SK-N-SH treated with all-trans-retinoic acid at 6 μM for 48 hours (cell line): ENCODE measurements at regions not wholly inside any gene's neighbourhood (a gene's known extent, or its start where the extent isn't known, plus 50 kb on each side); places are given as distances from the start of the nearest gene placed in this dataset.

ENCODE experiments used
- ATAC-seq: fragments of 200-7000 bp; cut with Tn5 transposase; 3 replicates; pipeline ENCODE4 v1.9.1; 2020; ENCODE audit warnings: mild to moderate bottlenecking, moderate library complexity
- ARNTL ChIP-seq: fragments of 450-650 bp; formaldehyde crosslinking; IDR thresholded peaks from 2 replicates; pipeline ENCODE4 v1.5.0; 2020; ENCODE audit warnings: low read depth, mild to moderate bottlenecking, moderate library complexity, borderline replicate concordance
- BACH2 ChIP-seq: fragments of 250-450 bp; sonication (Bioruptor Pico); IDR thresholded peaks from 2 replicates; pipeline ENCODE4 v1.9.0; 2021; ENCODE audit warnings: mild to moderate bottlenecking, borderline replicate concordance
- CREB5 ChIP-seq: fragments of 250-450 bp; sonication (Bioruptor Pico); IDR thresholded peaks from 2 replicates; pipeline ENCODE4 v1.5.1; 2020; ENCODE audit warnings: low read depth, mild to moderate bottlenecking, moderate library complexity
- CSDC2 ChIP-seq: fragments of 250-450 bp; sonication (Bioruptor Pico); IDR thresholded peaks from 2 replicates; pipeline ENCODE4 v1.5.0; 2020; ENCODE audit warnings: mild to moderate bottlenecking, moderate library complexity
- CSRNP3 ChIP-seq: fragments of 250-450 bp; sonication (Bioruptor Pico); IDR thresholded peaks from 2 replicates; pipeline ENCODE4 v1.5.1; 2021; ENCODE audit warnings: mild to moderate bottlenecking, moderate library complexity
- ESRRG ChIP-seq: fragments of 250-450 bp; sonication (Bioruptor Pico); IDR thresholded peaks from 2 replicates; pipeline ENCODE4 v1.6.1; 2021; ENCODE audit warnings: mild to moderate bottlenecking
- GLIS3 ChIP-seq: fragments of 250-450 bp; sonication (Bioruptor Pico); IDR thresholded peaks from 2 replicates; pipeline ENCODE4 v1.5.0; 2020; ENCODE audit warnings: mild to moderate bottlenecking, moderate library complexity
- ISL1 ChIP-seq: fragments of 250-450 bp; sonication (Bioruptor Pico); IDR thresholded peaks from 2 replicates; pipeline ENCODE4 v2.1.2; 2022; ENCODE audit warnings: mild to moderate bottlenecking, moderate library complexity
- OSR1 ChIP-seq: fragments of 250-450 bp; sonication (Bioruptor Pico); IDR thresholded peaks from 2 replicates; pipeline ENCODE4 v1.8.0; 2022; ENCODE audit warnings: moderate library complexity, mild to moderate bottlenecking, inconsistent platforms
- POU6F1 ChIP-seq: fragments of 250-450 bp; sonication (Bioruptor Pico); IDR thresholded peaks from 2 replicates; pipeline ENCODE4 v1.8.0; 2021; ENCODE audit warnings: low read depth, mild to moderate bottlenecking, moderate library complexity, borderline replicate concordance
- PPARA ChIP-seq: fragments of 250-450 bp; sonication (Bioruptor Pico); IDR thresholded peaks from 2 replicates; pipeline ENCODE4 v1.5.0; 2020; ENCODE audit warnings: mild to moderate bottlenecking, borderline replicate concordance
- RARB ChIP-seq: fragments of 250-450 bp; sonication (Bioruptor Pico); IDR thresholded peaks from 2 replicates; pipeline ENCODE4 v1.8.0; 2021; ENCODE audit warnings: mild to moderate bottlenecking, moderate library complexity
- SNAI2 ChIP-seq: fragments of 250-450 bp; sonication (Bioruptor Pico); IDR thresholded peaks from 2 replicates; pipeline ENCODE4 v1.5.0; 2020; ENCODE audit warnings: mild to moderate bottlenecking, moderate library complexity
- TCF4 ChIP-seq: fragments of 250-450 bp; sonication (Bioruptor Pico); IDR thresholded peaks from 2 replicates; pipeline ENCODE4 v1.8.0; 2021; ENCODE audit warnings: mild to moderate bottlenecking, moderate library complexity, borderline replicate concordance
- TOX ChIP-seq: fragments of 250-450 bp; sonication (Bioruptor Pico); IDR thresholded peaks from 2 replicates; pipeline ENCODE4 v1.8.0; 2021; ENCODE audit warnings: mild to moderate bottlenecking, moderate library complexity, borderline replicate concordance
- TSHZ2 ChIP-seq: fragments of 250-450 bp; sonication (Bioruptor Pico); IDR thresholded peaks from 2 replicates; pipeline ENCODE4 v1.5.0; 2020; ENCODE audit warnings: mild to moderate bottlenecking, moderate library complexity
- ZC3H10 ChIP-seq: fragments of 250-450 bp; sonication (Bioruptor Pico); IDR thresholded peaks from 2 replicates; pipeline ENCODE4 v1.5.1; 2021; ENCODE audit warnings: mild to moderate bottlenecking, moderate library complexity
- ZFP3 ChIP-seq: fragments of 250-450 bp; sonication (Bioruptor Pico); IDR thresholded peaks from 2 replicates; pipeline ENCODE4 v1.5.0; 2020; ENCODE audit warnings: mild to moderate bottlenecking, moderate library complexity
- ZFP30 ChIP-seq: fragments of 450-650 bp; formaldehyde crosslinking; IDR thresholded peaks from 2 replicates; pipeline ENCODE4 v1.5.0; 2022; ENCODE audit warnings: mild to moderate bottlenecking, moderate library complexity
- ZNF565 ChIP-seq: fragments of 450-650 bp; formaldehyde crosslinking; conservative IDR thresholded peaks from 2 replicates; pipeline ENCODE4 v1.5.0; 2020; ENCODE audit warnings: low read depth, mild to moderate bottlenecking, moderate library complexity
- ZNF70 ChIP-seq: fragments of 450-650 bp; formaldehyde crosslinking; IDR thresholded peaks from 2 replicates; pipeline ENCODE4 v1.5.0; 2020; ENCODE audit warnings: mild to moderate bottlenecking, moderate library complexity

GRCh38 chr12:9364224-9365176, 156.3 kb upstream of the PZP start:
- TF ChIP-seq CSRNP3 (no peak), SNAI2 (CRISPR knock-in tag) (no peak), ZC3H10 (CRISPR knock-in tag) (no peak), TOX (CRISPR knock-in tag) (no peak), ZNF565 (CRISPR knock-in tag) (no peak), ARNTL (CRISPR knock-in tag) (no peak), BACH2 (no peak), TSHZ2 (no peak), POU6F1 (CRISPR knock-in tag) (no peak), PPARA (no peak), OSR1 (CRISPR knock-in tag) (no peak), GLIS3 (CRISPR knock-in tag) (no peak), CREB5 (no peak)
- TF ChIP-seq, all 23 proteins: peak for 0
- ATAC-seq: peak; percentile 47; the same call in 1 of the 3 replicates

- ATAC-seq: no peak
These were observed 154.9 kb upstream of the PZP start for GRCh38 chr12:9363145-9363544.

GRCh38 chr12:9361879-9362326, 153.7 kb upstream of the PZP start:
- no peak for ATAC-seq
- TF ChIP-seq BACH2 (no peak), ISL1 (CRISPR knock-in tag) (no peak), GLIS3 (CRISPR knock-in tag) (no peak), ZFP30 (CRISPR knock-in tag) (no peak), ZFP3 (CRISPR knock-in tag) (no peak), OSR1 (CRISPR knock-in tag) (no peak), POU6F1 (CRISPR knock-in tag) (no peak), ARNTL (CRISPR knock-in tag) (no peak), CSDC2 (no peak), ZC3H10 (CRISPR knock-in tag) (no peak), SNAI2 (CRISPR knock-in tag) (no peak), ZNF70 (no peak), CSRNP3 (no peak), ESRRG (CRISPR knock-in tag) (no peak), RARB (CRISPR knock-in tag) (no peak)

More at GRCh38 chr12:9363145-9363544, 154.9 kb upstream of the PZP start:
- TF ChIP-seq ESRRG (CRISPR knock-in tag) (no peak), TOX (CRISPR knock-in tag) (no peak), CSRNP3 (no peak), TCF4 (CRISPR knock-in tag) (no peak), ZNF70 (no peak)
